Naive thymus-derived CD4-positive, alpha-beta T cell (primary cell): ENCODE measurements at regions not wholly inside any gene's neighbourhood (a gene's known extent, or its start where the extent isn't known, plus 50 kb on each side); places are given as distances from the start of the nearest gene placed in this dataset.

Experiments
- ATAC-seq: fragments of 150-1000 bp; cut with Tn5 transposase; 2 replicates; pipeline ENCODE4 v1.10.0; 2021; ENCODE audit warnings: mild to moderate bottlenecking, moderate library complexity
- CTCF ChIA-PET: fragments of 350-600 bp; sonication (Branson Sonifier 250); formaldehyde crosslinking; loops from one replicate; lab custom pipeline; 2021; ENCODE audit warnings: antibody characterized with exemption; lab: Charles Lee
- POLR2A ChIA-PET: fragments of 350-600 bp; sonication (Branson Sonifier 250); formaldehyde crosslinking; loops from one replicate; lab custom pipeline; 2021; ENCODE audit warnings: antibody characterized with exemption, inconsistent platforms; lab: Charles Lee
- DNase-seq, 9 donors: peaks; one replicate each; pipeline versions ENCODE4 v3.0.0 to v3.0.0-alpha.2; 2020 to 2022; ENCODE audit warnings: mixed read lengths in 1 of 9
- H3K27ac ChIP-seq: one replicate; pipeline ENCODE4 v1.7.0; 2013; ENCODE audit warnings: mild to moderate bottlenecking, low read depth, low read length, moderate library complexity
- H3K27me3 ChIP-seq, 2 donors: one replicate each; pipeline ENCODE4 v1.7.0; 2013; ENCODE audit warnings: low read length in 2 of 2, mild to moderate bottlenecking in 2 of 2, moderate library complexity in 2 of 2; ENCODE audit not compliant: control insufficient read depth in 2 of 2, insufficient read depth in 2 of 2
- H3K36me3 ChIP-seq, 3 experiments: 1 replicate in 2 of 3; 2 replicates in 1 of 3; pipeline ENCODE4 v1.7.0; 2013; ENCODE audit warnings: low read length in 3 of 3, mild to moderate bottlenecking in 3 of 3, moderate library complexity in 1 of 3; ENCODE audit not compliant: insufficient read depth in 3 of 3, control insufficient read depth in 2 of 3
- H3K4me1 ChIP-seq, 2 donors: one replicate each; pipeline ENCODE4 v1.7.0; 2013; ENCODE audit warnings: low read length in 2 of 2, mild to moderate bottlenecking in 2 of 2, moderate library complexity in 1 of 2; ENCODE audit not compliant: control insufficient read depth in 2 of 2, insufficient read depth in 2 of 2
- H3K4me3 ChIP-seq: 2 replicates; pipeline ENCODE4 v1.7.0; 2013; ENCODE audit warnings: mild to moderate bottlenecking, low read length
- H3K9me3 ChIP-seq, 3 experiments: 1 replicate in 2 of 3; 2 replicates in 1 of 3; pipeline ENCODE4 v1.7.0; 2013; ENCODE audit warnings: low read length in 3 of 3; ENCODE audit not compliant: control insufficient read depth in 2 of 3
- H3K27ac Mint-ChIP-seq, 9 donors: one replicate each; pipeline ENCODE4 v1.8.0; 2020 to 2022; ENCODE audit warnings: mixed read lengths in 9 of 9, mild to moderate bottlenecking in 8 of 9, moderate library complexity in 5 of 9, inconsistent platforms in 2 of 9
- H3K27me3 Mint-ChIP-seq, 5 donors: one replicate each; pipeline ENCODE4 v1.8.0; 2021 to 2022; ENCODE audit warnings: mixed read lengths in 5 of 5, mild to moderate bottlenecking in 1 of 5
- H3K36me3 Mint-ChIP-seq, 5 donors: one replicate each; pipeline ENCODE4 v1.8.0; 2020 to 2022; ENCODE audit warnings: mixed read lengths in 5 of 5, mild to moderate bottlenecking in 3 of 5, inconsistent platforms in 1 of 5
- H3K4me1 Mint-ChIP-seq, 7 donors: one replicate each; pipeline ENCODE4 v1.8.0; 2020 to 2022; ENCODE audit warnings: mixed read lengths in 7 of 7, mild to moderate bottlenecking in 3 of 7, inconsistent platforms in 1 of 7
- H3K4me3 Mint-ChIP-seq, 10 donors: one replicate each; pipeline ENCODE4 v1.8.0; 2020 to 2022; ENCODE audit warnings: mild to moderate bottlenecking in 10 of 10, mixed read lengths in 10 of 10, moderate library complexity in 6 of 10, inconsistent platforms in 2 of 10
- H3K9me3 Mint-ChIP-seq, 11 donors: one replicate each; pipeline ENCODE4 v1.8.0; 2020 to 2022; ENCODE audit warnings: mixed read lengths in 11 of 11, mild to moderate bottlenecking in 4 of 11, inconsistent platforms in 1 of 11, moderate library complexity in 1 of 11
- intact Hi-C, 2 donors: fragments of 100-400 bp; cut with micrococcal nuclease; formaldehyde crosslinking; loops; one replicate each; pipeline ENCODE4 v1.15.1; 2023

GRCh38 chr9:82275258-82275927 is 286.8 kb downstream of the SPATA31D1 start:
- Histone ChIP-seq H3K4me3 (no peak overlapping the region), H3K27me3 (no peaks in the 10 kb centered on the region), H3K27ac (no peak overlapping the region), H3K4me1 (no peaks in the 10 kb centered on the region), H3K9me3 (no peaks in the 10 kb centered on the region), H3K36me3 (no peaks in the 10 kb centered on the region)
- CTCF ChIA-PET = no interaction called here
- intact Hi-C loops = no loop called here
- POLR2A ChIA-PET = no interaction called here
- Mint-ChIP-seq H3K4me1 (no peaks in the 10 kb centered on the region), H3K27ac (no peak overlapping the region), H3K27me3 (peaks cover 0 to 4% (median 0%) of the 10 kb centered on the region in 5 donors), H3K36me3 (no peaks in the 10 kb centered on the region), H3K4me3 (no peak overlapping the region), H3K9me3 (peaks cover 0 to 12% (median 0%) of the 10 kb centered on the region in 11 donors)
- ATAC-seq = no peak
- no peak for DNase-seq

- Histone ChIP-seq H3K27me3 (no peaks in the 10 kb centered on the region), H3K4me3 (no peak overlapping the region), H3K9me3 (no peaks in the 10 kb centered on the region), H3K27ac (no peak overlapping the region), H3K4me1 (no peaks in the 10 kb centered on the region), H3K36me3 (no peaks in the 10 kb centered on the region)
- DNase-seq = no peak
- Mint-ChIP-seq H3K4me1 (no peaks in the 10 kb centered on the region), H3K4me3 (no peak overlapping the region), H3K27ac (no peak overlapping the region), H3K27me3 (peaks cover 0 to 4% (median 0%) of the 10 kb centered on the region in 5 donors), H3K36me3 (no peaks in the 10 kb centered on the region), H3K9me3 (peaks cover 0 to 20% (median 6%) of the 10 kb centered on the region in 11 donors)
- POLR2A ChIA-PET = no interaction called here
- ATAC-seq = no peak
- CTCF ChIA-PET = no interaction called here
- intact Hi-C loops = no loop called here
These were observed 292.5 kb downstream of the SPATA31D1 start for GRCh38 chr9:82281066-82281465.

GRCh38 chr9:82284758-82285157 is 296.2 kb downstream of the SPATA31D1 start:
- Mint-ChIP-seq H3K9me3 (peaks cover 4 to 36% (median 18%) of the 10 kb centered on the region in 11 donors), H3K4me1 (no peaks in the 10 kb centered on the region), H3K27me3 (no peaks in the 10 kb centered on the region), H3K36me3 (no peaks in the 10 kb centered on the region), H3K4me3 (no peak overlapping the region), H3K27ac (no peak overlapping the region)
- Histone ChIP-seq H3K36me3 (no peaks in the 10 kb centered on the region), H3K27me3 (no peaks in the 10 kb centered on the region), H3K9me3 (peaks cover 0 to 7% (median 0%) of the 10 kb centered on the region in 3 experiments), H3K27ac (no peak overlapping the region), H3K4me1 (no peaks in the 10 kb centered on the region), H3K4me3 (no peak overlapping the region)
- intact Hi-C loops = no loop called here
- ChIA-PET CTCF (no interaction called here), POLR2A (no interaction called here)
- DNase-seq (no peak), ATAC-seq (no peak)

GRCh38 chr9:82295181-82295580 is 306.6 kb downstream of the SPATA31D1 start:
- ChIA-PET POLR2A (no interaction called here), CTCF (no interaction called here)
- Mint-ChIP-seq H3K4me1 (no peaks in the 10 kb centered on the region), H3K36me3 (no peaks in the 10 kb centered on the region), H3K4me3 (no peak overlapping the region), H3K27ac (no peak overlapping the region), H3K27me3 (no peaks in the 10 kb centered on the region), H3K9me3 (peaks cover 0 to 15% (median 2%) of the 10 kb centered on the region in 11 donors)
- no peak for ATAC-seq
- DNase-seq = no peak
- Histone ChIP-seq H3K36me3 (no peaks in the 10 kb centered on the region), H3K27ac (no peak overlapping the region), H3K4me3 (no peak overlapping the region), H3K4me1 (no peaks in the 10 kb centered on the region), H3K9me3 (no peaks in the 10 kb centered on the region), H3K27me3 (no peaks in the 10 kb centered on the region)
- intact Hi-C loops = no loop called here

GRCh38 chr9:82299870-82300269 is 311.3 kb downstream of the SPATA31D1 start:
- Mint-ChIP-seq H3K9me3 (peaks cover 0 to 21% (median 9%) of the 10 kb centered on the region in 11 donors), H3K27me3 (no peaks in the 10 kb centered on the region), H3K27ac (no peak overlapping the region), H3K4me1 (no peaks in the 10 kb centered on the region), H3K4me3 (no peak overlapping the region), H3K36me3 (no peaks in the 10 kb centered on the region)
- ChIA-PET CTCF (no interaction called here), POLR2A (no interaction called here)
- intact Hi-C loops = loop anchor here in 1 of 2 donors (5.0 kb wide), 1 partner anchor 33 kb away; no protein-coding TSS in a partner anchor
- no peak for DNase-seq
- H3K27ac ChIP-seq = no peak overlapping the region
- no peaks in the 10 kb centered on the region for H3K4me1 ChIP-seq
- no peaks in the 10 kb centered on the region for H3K9me3 ChIP-seq
- H3K36me3 ChIP-seq = no peaks in the 10 kb centered on the region
- no peak overlapping the region for H3K4me3 ChIP-seq
- no peak for ATAC-seq
- no peaks in the 10 kb centered on the region for H3K27me3 ChIP-seq

GRCh38 chr9:82302968-82303655 is 314.5 kb downstream of the SPATA31D1 start:
- ChIA-PET POLR2A (no interaction called here), CTCF (no interaction called here)
- H3K27me3 ChIP-seq = no peaks in the 10 kb centered on the region
- Mint-ChIP-seq H3K4me3 (no peak overlapping the region), H3K4me1 (no peaks in the 10 kb centered on the region), H3K36me3 (no peaks in the 10 kb centered on the region), H3K27me3 (no peaks in the 10 kb centered on the region), H3K27ac (no peak overlapping the region), H3K9me3 (peaks cover 2 to 21% (median 9%) of the 10 kb centered on the region in 11 donors)
- H3K36me3 ChIP-seq = no peaks in the 10 kb centered on the region
- no peaks in the 10 kb centered on the region for H3K9me3 ChIP-seq
- H3K4me3 ChIP-seq = no peak overlapping the region
- intact Hi-C loops = loop anchor here in 1 of 2 donors (5.0 kb wide), 1 partner anchor 36 kb away; no protein-coding TSS in a partner anchor
- H3K4me1 ChIP-seq = no peaks in the 10 kb centered on the region
- no peak overlapping the region for H3K27ac ChIP-seq
- no peak for DNase-seq
- ATAC-seq = no peak

GRCh38 chr9:82308836-82309235 is 320.3 kb downstream of the SPATA31D1 start:
- Mint-ChIP-seq H3K27me3 (no peaks in the 10 kb centered on the region), H3K4me3 (no peak overlapping the region), H3K9me3 (peaks cover 0 to 21% (median 3%) of the 10 kb centered on the region in 11 donors), H3K27ac (no peak overlapping the region), H3K4me1 (no peaks in the 10 kb centered on the region), H3K36me3 (no peaks in the 10 kb centered on the region)
- Histone ChIP-seq H3K4me1 (no peaks in the 10 kb centered on the region), H3K9me3 (no peaks in the 10 kb centered on the region), H3K27me3 (no peaks in the 10 kb centered on the region), H3K4me3 (no peak overlapping the region), H3K36me3 (no peaks in the 10 kb centered on the region), H3K27ac (no peak overlapping the region)
- intact Hi-C loops = no loop called here
- ChIA-PET CTCF (no interaction called here), POLR2A (no interaction called here)
- ATAC-seq (no peak), DNase-seq (no peak)
